Neural cell (in vitro differentiated cells): ENCODE measurements at regions not wholly inside any gene's neighbourhood (a gene's known extent, or its start where the extent isn't known, plus 50 kb on each side); places are given as distances from the start of the nearest gene placed in this dataset.

Experiments used
- H2AFZ ChIP-seq: fragments of 200-600, 300-800 bp; sonication (generic), shearing (Covaris generic); 2 replicates; pipeline ENCODE4 v1.6.0; 2014; ENCODE audit warnings: low read depth, mild to moderate bottlenecking, antibody characterized with exemption, low read length, moderate library complexity
- H3F3A ChIP-seq: fragments of 200-600 bp; shearing (Covaris generic); 2 replicates; pipeline ENCODE4 v1.6.1; 2016; ENCODE audit warnings: mild to moderate bottlenecking, moderate library complexity, mixed read lengths, antibody characterized with exemption, low read length; ENCODE audit not compliant: insufficient read depth, poor library complexity, severe bottlenecking
- H3K27ac ChIP-seq: fragments of 200-600, 300-800 bp; sonication (generic), shearing (Covaris generic); 2 replicates; pipeline ENCODE4 v1.5.1; 2014; ENCODE audit warnings: mild to moderate bottlenecking, low read length, moderate library complexity
- H3K27me3 ChIP-seq: fragments of 300-800, 200-600 bp; sonication (generic), shearing (Covaris generic); 2 replicates; pipeline ENCODE4 v1.6.0; 2014; ENCODE audit warnings: mild to moderate bottlenecking, low read depth, low read length, moderate library complexity; ENCODE audit not compliant: insufficient read depth
- H3K36me3 ChIP-seq: fragments of 300-800, 200-600 bp; sonication (generic), shearing (Covaris generic); 2 replicates; pipeline ENCODE4 v1.5.1; 2014; ENCODE audit warnings: mild to moderate bottlenecking, antibody characterized with exemption, low read length, moderate library complexity; ENCODE audit not compliant: insufficient read depth
- H3K4me2 ChIP-seq: fragments of 300-800, 200-600 bp; sonication (generic), shearing (Covaris generic); 2 replicates; pipeline ENCODE4 v1.6.0; 2014; ENCODE audit warnings: mild to moderate bottlenecking, low read length
- H3K4me3 ChIP-seq: fragments of 300-800, 200-600 bp; sonication (generic), shearing (Covaris generic); 2 replicates; pipeline ENCODE4 v1.5.1; 2014; ENCODE audit warnings: mild to moderate bottlenecking, low read length, moderate library complexity
- H3K79me2 ChIP-seq: fragments of 200-600 bp; shearing (Covaris generic); replicated peaks from 2 replicates; pipeline ENCODE4 v1.6.0; 2014; ENCODE audit warnings: mild to moderate bottlenecking, low read length, moderate library complexity; ENCODE audit not compliant: insufficient read depth
- H3K9ac ChIP-seq: fragments of 300-800, 200-600 bp; sonication (generic), shearing (Covaris generic); 2 replicates; pipeline ENCODE4 v1.6.1; 2016; ENCODE audit warnings: mild to moderate bottlenecking, low read length, mixed read lengths
- H3K9me2 ChIP-seq: fragments of 200-600 bp; shearing (Covaris generic); 2 replicates; pipeline ENCODE4 v1.6.1; 2016; ENCODE audit warnings: mild to moderate bottlenecking, low read length, mixed read lengths; ENCODE audit not compliant: insufficient read depth
- H3K9me3 ChIP-seq: fragments of 200-600, 300-800 bp; sonication (generic), shearing (Covaris generic); 2 replicates; pipeline ENCODE4 v1.6.1; 2016; ENCODE audit warnings: mild to moderate bottlenecking, mixed run types, low read length, moderate library complexity, mixed read lengths
- H4K20me1 ChIP-seq: fragments of 200-600 bp; shearing (Covaris generic); 2 replicates; pipeline ENCODE4 v1.6.1; 2016; ENCODE audit warnings: mild to moderate bottlenecking, mixed run types; ENCODE audit not compliant: insufficient read depth
- EP300 ChIP-seq: fragments of 450-650 bp; conservative IDR thresholded peaks from 2 replicates; pipeline ENCODE4 v1.6.1; 2014; ENCODE audit warnings: antibody characterized with exemption, mild to moderate bottlenecking, moderate library complexity; ENCODE audit not compliant: poor library complexity, severe bottlenecking
- EZH2 ChIP-seq: fragments of 200-600, 300-800 bp; shearing (Covaris generic), sonication (generic); IDR thresholded peaks from 2 replicates; pipeline ENCODE4 v1.6.1; 2014; ENCODE audit warnings: antibody characterized with exemption, low read length, borderline replicate concordance, mild to moderate bottlenecking; ENCODE audit not compliant: insufficient read depth, poor library complexity, severe bottlenecking
- MXI1 ChIP-seq: fragments of 450-650 bp; conservative IDR thresholded peaks from 2 replicates; pipeline ENCODE4 v1.6.1; 2014; ENCODE audit warnings: antibody characterized with exemption, mild to moderate bottlenecking; ENCODE audit not compliant: poor library complexity, severe bottlenecking
- POLR2AphosphoS5 ChIP-seq: IDR thresholded peaks from 2 replicates; pipeline ENCODE4 v1.6.1; 2012
- RAD21 ChIP-seq: fragments of 450-650 bp; conservative IDR thresholded peaks from 2 replicates; pipeline ENCODE4 v1.6.1; 2014; ENCODE audit warnings: antibody characterized with exemption, mild to moderate bottlenecking, moderate library complexity
- SMC3 ChIP-seq: fragments of 450-650 bp; conservative IDR thresholded peaks from 2 replicates; pipeline ENCODE4 v1.6.1; 2014; ENCODE audit warnings: antibody characterized with exemption, mild to moderate bottlenecking, moderate library complexity; ENCODE audit not compliant: poor library complexity
- TAF1 ChIP-seq: IDR thresholded peaks from 2 replicates; pipeline ENCODE4 v1.6.1; 2012; ENCODE audit warnings: low read depth
- TF ChIP-seq, protein P1 (sequence below): IDR thresholded peaks from 2 replicates; pipeline ENCODE4 v1.6.1; 2012; ENCODE audit warnings: borderline replicate concordance
- TF ChIP-seq, protein P2 (sequence below): fragments of 450-650 bp; IDR thresholded peaks from 2 replicates; pipeline ENCODE4 v1.5.1; 2014; ENCODE audit warnings: antibody characterized with exemption, mild to moderate bottlenecking, moderate library complexity; ENCODE audit not compliant: poor library complexity, severe bottlenecking

DNA sequence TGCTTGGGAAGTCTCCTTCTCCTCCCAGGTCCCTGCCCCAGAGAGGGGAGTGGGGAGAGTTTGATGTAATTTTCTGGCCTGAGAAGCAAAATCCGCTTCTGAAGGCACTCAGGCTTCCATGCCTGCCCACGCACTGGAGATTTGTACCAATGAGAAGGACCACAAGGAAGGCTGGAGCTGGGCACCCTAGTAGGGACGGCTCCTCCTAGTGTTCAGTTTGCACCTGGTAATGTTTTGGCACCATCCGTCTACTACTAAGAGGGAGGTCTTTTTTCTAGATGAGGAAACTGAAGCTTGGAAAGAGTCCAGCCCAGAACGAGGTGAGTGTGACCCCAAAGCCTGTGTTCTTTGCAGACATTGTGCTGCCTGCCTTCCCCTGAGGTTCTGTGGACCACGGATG lies 83.6 kb upstream of the NLRP1 start:
- H2AFZ ChIP-seq, result no peak overlapping the region
- no peak overlapping the region for H3K27ac ChIP-seq
- no peak overlapping the region for H3K9ac ChIP-seq
- no peaks in the 10 kb centered on the region for H3K9me3 ChIP-seq
- H4K20me1 ChIP-seq, result no peaks in the 10 kb centered on the region
- TF ChIP-seq EZH2 (no peak), POLR2AphosphoS5 (no peak), SMC3 (no peak), MXI1 (no peak), EP300 (no peak), TAF1 (no peak), RAD21 (no peak)
- TF ChIP-seq, protein P1, sequence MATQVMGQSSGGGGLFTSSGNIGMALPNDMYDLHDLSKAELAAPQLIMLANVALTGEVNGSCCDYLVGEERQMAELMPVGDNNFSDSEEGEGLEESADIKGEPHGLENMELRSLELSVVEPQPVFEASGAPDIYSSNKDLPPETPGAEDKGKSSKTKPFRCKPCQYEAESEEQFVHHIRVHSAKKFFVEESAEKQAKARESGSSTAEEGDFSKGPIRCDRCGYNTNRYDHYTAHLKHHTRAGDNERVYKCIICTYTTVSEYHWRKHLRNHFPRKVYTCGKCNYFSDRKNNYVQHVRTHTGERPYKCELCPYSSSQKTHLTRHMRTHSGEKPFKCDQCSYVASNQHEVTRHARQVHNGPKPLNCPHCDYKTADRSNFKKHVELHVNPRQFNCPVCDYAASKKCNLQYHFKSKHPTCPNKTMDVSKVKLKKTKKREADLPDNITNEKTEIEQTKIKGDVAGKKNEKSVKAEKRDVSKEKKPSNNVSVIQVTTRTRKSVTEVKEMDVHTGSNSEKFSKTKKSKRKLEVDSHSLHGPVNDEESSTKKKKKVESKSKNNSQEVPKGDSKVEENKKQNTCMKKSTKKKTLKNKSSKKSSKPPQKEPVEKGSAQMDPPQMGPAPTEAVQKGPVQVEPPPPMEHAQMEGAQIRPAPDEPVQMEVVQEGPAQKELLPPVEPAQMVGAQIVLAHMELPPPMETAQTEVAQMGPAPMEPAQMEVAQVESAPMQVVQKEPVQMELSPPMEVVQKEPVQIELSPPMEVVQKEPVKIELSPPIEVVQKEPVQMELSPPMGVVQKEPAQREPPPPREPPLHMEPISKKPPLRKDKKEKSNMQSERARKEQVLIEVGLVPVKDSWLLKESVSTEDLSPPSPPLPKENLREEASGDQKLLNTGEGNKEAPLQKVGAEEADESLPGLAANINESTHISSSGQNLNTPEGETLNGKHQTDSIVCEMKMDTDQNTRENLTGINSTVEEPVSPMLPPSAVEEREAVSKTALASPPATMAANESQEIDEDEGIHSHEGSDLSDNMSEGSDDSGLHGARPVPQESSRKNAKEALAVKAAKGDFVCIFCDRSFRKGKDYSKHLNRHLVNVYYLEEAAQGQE, result no peak
- TF ChIP-seq, protein P2, sequence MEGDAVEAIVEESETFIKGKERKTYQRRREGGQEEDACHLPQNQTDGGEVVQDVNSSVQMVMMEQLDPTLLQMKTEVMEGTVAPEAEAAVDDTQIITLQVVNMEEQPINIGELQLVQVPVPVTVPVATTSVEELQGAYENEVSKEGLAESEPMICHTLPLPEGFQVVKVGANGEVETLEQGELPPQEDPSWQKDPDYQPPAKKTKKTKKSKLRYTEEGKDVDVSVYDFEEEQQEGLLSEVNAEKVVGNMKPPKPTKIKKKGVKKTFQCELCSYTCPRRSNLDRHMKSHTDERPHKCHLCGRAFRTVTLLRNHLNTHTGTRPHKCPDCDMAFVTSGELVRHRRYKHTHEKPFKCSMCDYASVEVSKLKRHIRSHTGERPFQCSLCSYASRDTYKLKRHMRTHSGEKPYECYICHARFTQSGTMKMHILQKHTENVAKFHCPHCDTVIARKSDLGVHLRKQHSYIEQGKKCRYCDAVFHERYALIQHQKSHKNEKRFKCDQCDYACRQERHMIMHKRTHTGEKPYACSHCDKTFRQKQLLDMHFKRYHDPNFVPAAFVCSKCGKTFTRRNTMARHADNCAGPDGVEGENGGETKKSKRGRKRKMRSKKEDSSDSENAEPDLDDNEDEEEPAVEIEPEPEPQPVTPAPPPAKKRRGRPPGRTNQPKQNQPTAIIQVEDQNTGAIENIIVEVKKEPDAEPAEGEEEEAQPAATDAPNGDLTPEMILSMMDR, result no peak
- H3K27me3 ChIP-seq, result no peaks in the 10 kb centered on the region
- H3K4me3 ChIP-seq, result no peak overlapping the region
- no peak overlapping the region for H3K4me2 ChIP-seq
- no peaks in the 10 kb centered on the region for H3K9me2 ChIP-seq
- H3F3A ChIP-seq, result no peaks in the 10 kb centered on the region
- no peaks in the 10 kb centered on the region for H3K36me3 ChIP-seq
- H3K79me2 ChIP-seq, result no peaks in the 10 kb centered on the region

DNA sequence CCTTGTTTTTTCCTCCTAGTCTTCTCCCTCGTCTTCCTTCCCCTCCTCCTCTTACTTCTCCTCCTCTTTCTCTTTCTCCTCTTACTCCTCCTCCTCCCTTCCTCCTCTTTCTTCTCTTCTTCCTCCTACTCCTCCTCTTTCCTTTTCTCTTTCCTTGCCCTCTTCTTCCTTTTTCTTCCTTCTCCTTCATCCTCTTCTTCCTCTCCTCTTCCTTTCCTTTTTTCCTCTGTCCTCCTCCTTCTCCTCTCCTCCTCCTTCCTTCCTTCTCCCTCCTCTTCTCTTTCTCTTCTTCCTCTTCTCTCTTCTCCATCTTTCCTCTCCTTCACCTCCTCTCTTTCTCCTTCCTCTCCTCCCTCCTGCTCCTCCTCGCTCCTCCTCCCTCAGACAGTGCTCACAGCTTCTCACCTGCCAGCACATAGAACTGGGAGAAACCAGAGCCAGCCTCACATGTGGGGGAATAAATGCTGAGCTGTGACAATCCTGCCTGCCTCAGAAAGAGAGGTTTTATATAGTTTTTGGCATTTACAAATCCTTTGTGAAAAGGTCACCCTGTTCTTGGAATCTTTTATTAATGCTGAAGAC lies 84.3 kb upstream of the NLRP1 start:
- Histone ChIP-seq H3K9me3 (no peaks in the 10 kb centered on the region), H3K9me2 (no peaks in the 10 kb centered on the region), H3K9ac (no peak overlapping the region), H3K27ac (no peak overlapping the region), H3K36me3 (no peaks in the 10 kb centered on the region), H3K4me2 (no peak overlapping the region), H3K4me3 (no peak overlapping the region), H2AFZ (no peak overlapping the region), H4K20me1 (no peaks in the 10 kb centered on the region), H3K79me2 (no peaks in the 10 kb centered on the region), H3F3A (no peaks in the 10 kb centered on the region), H3K27me3 (no peaks in the 10 kb centered on the region)
- TF ChIP-seq RAD21 (no peak), MXI1 (no peak), SMC3 (no peak), TAF1 (no peak), EZH2 (no peak), EP300 (no peak), POLR2AphosphoS5 (no peak)
- TF ChIP-seq, protein P2, result no peak
- TF ChIP-seq, protein P1, result no peak
